ENCODE measurements at regions not wholly inside any gene's neighbourhood (a gene's known extent, or its start where the extent isn't known, plus 50 kb on each side); places are given as distances from the start of the nearest gene placed in this dataset.

GRCh38 chr20:17824676-17825251 is 125.0 kb downstream of the BANF2 start:
- TF ChIP-seq CTCF (IDR thresholded peaks at IDR 0.05) (no peak), ZFX (IDR thresholded peaks at IDR 0.05; ENCODE audit: borderline replicate concordance) (no peak)
- H3K27ac ChIP-seq = no peak overlapping the region

DNA sequence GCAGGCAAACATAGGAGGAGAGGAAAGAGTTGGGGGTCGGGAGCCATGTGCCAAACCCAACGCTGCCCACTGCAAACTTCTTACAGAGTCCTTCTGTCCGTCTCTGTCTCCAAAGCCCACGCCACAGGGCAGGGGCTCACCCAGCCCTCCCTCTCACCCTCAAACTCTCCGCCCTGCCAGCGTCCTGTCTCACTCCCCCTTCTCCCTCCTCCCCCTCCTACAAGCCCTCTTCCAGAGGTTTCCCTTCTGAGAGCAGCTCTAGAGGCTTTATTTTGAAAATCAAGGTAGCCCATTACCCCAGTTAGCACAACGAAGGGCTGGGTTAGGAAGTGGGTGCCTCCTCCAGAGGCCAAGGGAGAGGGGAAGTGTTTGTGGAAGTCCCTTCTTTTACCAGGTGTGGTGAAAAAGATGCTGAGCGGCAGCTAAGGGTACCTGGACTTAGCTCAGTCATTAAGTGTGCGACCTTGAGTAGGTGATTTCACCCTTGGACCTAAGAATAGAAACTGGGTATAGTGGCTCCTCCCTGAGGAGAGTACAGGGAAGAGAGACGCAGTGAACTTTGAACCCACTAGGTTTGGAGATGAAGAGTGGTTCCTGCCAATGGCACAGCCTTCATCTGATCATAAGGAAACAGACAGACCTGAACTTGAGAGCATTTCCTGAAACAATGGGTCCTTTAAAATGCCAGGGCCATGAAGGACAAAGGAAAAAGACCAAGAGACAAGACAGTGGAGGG is 123.8 kb downstream of the BANF2 start:
- TF ChIP-seq CTCF (IDR thresholded peaks at IDR 0.05) (no peak; the same call in 1 of the 2 replicates), ZFX (IDR thresholded peaks at IDR 0.05; ENCODE audit: borderline replicate concordance) (no peak)

GRCh38 chr20:17822540-17823408 is 123.0 kb downstream of the BANF2 start:
- TF ChIP-seq CTCF (IDR thresholded peaks at IDR 0.05) = no peak
- TF ChIP-seq ZFX (IDR thresholded peaks at IDR 0.05; ENCODE audit: borderline replicate concordance) = no peak
- H3K27ac ChIP-seq = peak overlapping the region; percentile 59

More for the DNA sequence above, 123.8 kb downstream of the BANF2 start:
- peak overlapping the region; percentile 59 for H3K27ac ChIP-seq

- TF ChIP-seq ZFX (IDR thresholded peaks at IDR 0.05; ENCODE audit: borderline replicate concordance) = no peak
- no peak for TF ChIP-seq CTCF (IDR thresholded peaks at IDR 0.05)
- H3K27ac ChIP-seq = peak overlapping the region; percentile 59
Observed at GRCh38 chr20:17822039-17822438, 122.3 kb downstream of the BANF2 start.

DNA sequence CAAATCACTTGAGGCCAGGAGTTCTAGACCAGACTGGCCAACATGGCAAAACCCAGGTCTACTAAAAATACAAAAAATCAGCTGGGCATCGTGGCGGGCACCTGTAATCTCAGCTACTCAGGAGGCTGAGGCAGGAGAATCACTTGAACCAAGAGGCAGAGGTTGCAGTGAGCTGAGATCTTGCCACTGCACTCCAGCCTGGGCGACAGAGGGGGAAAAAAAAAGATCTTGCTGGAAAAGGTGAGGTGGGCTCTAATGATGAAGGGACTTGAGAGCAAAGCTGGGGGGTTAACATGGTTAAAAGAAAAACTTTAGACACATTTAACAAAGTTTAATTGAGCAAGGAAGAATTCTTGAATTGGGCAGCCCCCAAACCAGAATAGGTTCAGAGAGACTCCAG is 121.8 kb downstream of the BANF2 start:
- H3K27ac ChIP-seq = peak overlapping the region; percentile 59

DNA sequence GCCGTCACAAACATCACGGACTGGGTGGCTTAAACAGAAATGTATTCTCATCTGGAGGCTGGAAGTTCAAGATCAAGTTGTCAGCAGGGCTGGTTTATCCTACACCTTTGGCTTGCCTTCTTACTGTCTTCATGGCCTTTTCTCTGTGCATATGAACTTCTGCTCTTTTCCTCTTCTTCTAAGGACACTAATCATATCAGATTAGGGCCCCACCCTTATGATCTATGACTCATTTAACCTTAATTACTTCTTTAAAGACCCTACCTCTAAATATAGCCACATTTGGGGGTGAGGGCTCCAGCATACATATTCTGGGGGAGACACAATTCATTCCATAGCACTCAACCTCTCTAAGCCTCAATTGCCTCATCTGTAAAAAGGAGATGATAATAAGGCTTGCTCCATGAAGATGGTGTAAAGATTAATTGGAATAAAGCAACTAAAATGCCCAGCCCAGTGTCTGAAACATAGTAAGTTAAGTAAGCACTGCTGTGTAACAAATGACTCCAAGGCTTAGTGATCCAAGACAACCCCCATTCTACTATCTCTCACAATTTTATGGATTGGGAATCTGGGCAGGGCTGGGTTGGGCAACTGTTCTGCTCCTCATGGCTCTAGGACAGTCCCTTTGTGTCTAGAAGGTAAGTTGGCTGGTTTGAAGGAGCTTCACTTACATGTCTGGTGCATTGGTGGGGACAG is 119.8 kb downstream of the BANF2 start:
- no peak overlapping the region for H3K27ac ChIP-seq
- no peak for TF ChIP-seq ZFX (IDR thresholded peaks at IDR 0.05; ENCODE audit: borderline replicate concordance)
- no peak for TF ChIP-seq CTCF (IDR thresholded peaks at IDR 0.05)

GRCh38 chr20:17818187-17818586 is 118.4 kb downstream of the BANF2 start:
- TF ChIP-seq ZFX (IDR thresholded peaks at IDR 0.05; ENCODE audit: borderline replicate concordance) = no peak
- TF ChIP-seq CTCF (IDR thresholded peaks at IDR 0.05) = no peak
- no peak overlapping the region for H3K27ac ChIP-seq

All from 22Rv1 (cell line).